Retinal pigment epithelial cell (primary cell): ENCODE measurements at regions not wholly inside any gene's neighbourhood (a gene's known extent, or its start where the extent isn't known, plus 50 kb on each side); places are given as distances from the start of the nearest gene placed in this dataset.

Experiments
- DNase-seq: peaks from one replicate; pipeline ENCODE4 v3.0.0-alpha.2; 2010; ENCODE audit warnings: low read depth
- H3K4me3 ChIP-seq: 2 replicates; pipeline ENCODE4 v1.5.1; 2011; ENCODE audit warnings: mild to moderate bottlenecking, low read length, control low read depth, moderate library complexity
- CTCF ChIP-seq: conservative IDR thresholded peaks from 2 replicates; pipeline ENCODE4 v1.5.1; 2011; ENCODE audit warnings: low read depth, low read length, control low read depth, inconsistent platforms

- no peak for TF ChIP-seq CTCF
- no peak for DNase-seq
- no peak overlapping the region for H3K4me3 ChIP-seq
Observed at GRCh38 chr13:92938486-92939020, 288.1 kb upstream of the GPC6 start.

- TF ChIP-seq CTCF: no peak
- no peak for DNase-seq
- H3K4me3 ChIP-seq: no peak overlapping the region
Observed at GRCh38 chr13:92941167-92941566, 285.4 kb upstream of the GPC6 start.

- no peak for DNase-seq
- no peak overlapping the region for H3K4me3 ChIP-seq
- no peak for TF ChIP-seq CTCF
Observed at GRCh38 chr13:92947770-92948434, 278.7 kb upstream of the GPC6 start.

- no peak for TF ChIP-seq CTCF
Observed at GRCh38 chr13:92950771-92951170, 275.8 kb upstream of the GPC6 start.

GRCh38 chr13:92951273-92951890, 275.2 kb upstream of the GPC6 start:
- H3K4me3 ChIP-seq: no peak overlapping the region
- no peak for TF ChIP-seq CTCF
- DNase-seq: no peak

More at GRCh38 chr13:92950771-92951170, 275.8 kb upstream of the GPC6 start:
- no peak overlapping the region for H3K4me3 ChIP-seq
- DNase-seq: no peak

GRCh38 chr13:92952161-92952560, 274.4 kb upstream of the GPC6 start:
- H3K4me3 ChIP-seq: no peak overlapping the region
- no peak for TF ChIP-seq CTCF
- DNase-seq: no peak

- no peak overlapping the region for H3K4me3 ChIP-seq
- no peak for TF ChIP-seq CTCF
- DNase-seq: no peak
Observed at GRCh38 chr13:92954746-92955145, 271.9 kb upstream of the GPC6 start.
